IPS-18a (cell line): ENCODE measurements at regions not wholly inside any gene's neighbourhood (a gene's known extent, or its start where the extent isn't known, plus 50 kb on each side); places are given as distances from the start of the nearest gene placed in this dataset.
"Not testable (repeated sequence)": the region's sequence is repeated elsewhere in the genome, so short reads cannot be mapped to it uniquely, and the experiment has no call there.

Source experiments
- H3K27ac ChIP-seq: one replicate; pipeline ENCODE4 v1.5.1; 2013; ENCODE audit warnings: low read length
- H3K27me3 ChIP-seq: one replicate; pipeline ENCODE4 v1.6.1; 2013; ENCODE audit warnings: mild to moderate bottlenecking, low read length; ENCODE audit not compliant: control insufficient read depth, insufficient read depth
- H3K36me3 ChIP-seq: one replicate; pipeline ENCODE4 v1.6.1; 2013; ENCODE audit warnings: low read depth, low read length; ENCODE audit not compliant: control insufficient read depth
- H3K4me1 ChIP-seq: one replicate; pipeline ENCODE4 v1.6.1; 2013; ENCODE audit warnings: low read depth, low read length; ENCODE audit not compliant: control insufficient read depth
- H3K4me3 ChIP-seq: one replicate; pipeline ENCODE4 v1.5.1; 2013; ENCODE audit warnings: low read length
- H3K9ac ChIP-seq: one replicate; pipeline ENCODE4 v1.6.1; 2013; ENCODE audit warnings: mild to moderate bottlenecking, low read length, moderate library complexity
- H3K9me3 ChIP-seq: one replicate; pipeline ENCODE4 v1.6.1; 2013; ENCODE audit warnings: low read depth, low read length; ENCODE audit not compliant: control insufficient read depth

- H3K36me3 ChIP-seq: no peaks in the 10 kb centered on the region
- no peaks in the 10 kb centered on the region for H3K4me1 ChIP-seq
- no peak overlapping the region for H3K27ac ChIP-seq
- H3K9me3 ChIP-seq: no peaks in the 10 kb centered on the region
- no peak overlapping the region for H3K4me3 ChIP-seq
- no peaks in the 10 kb centered on the region for H3K27me3 ChIP-seq
- H3K9ac ChIP-seq: no peak overlapping the region
These were observed 1907.5 kb upstream of the CDH9 start for GRCh38 chr5:28945859-28946258.

DNA sequence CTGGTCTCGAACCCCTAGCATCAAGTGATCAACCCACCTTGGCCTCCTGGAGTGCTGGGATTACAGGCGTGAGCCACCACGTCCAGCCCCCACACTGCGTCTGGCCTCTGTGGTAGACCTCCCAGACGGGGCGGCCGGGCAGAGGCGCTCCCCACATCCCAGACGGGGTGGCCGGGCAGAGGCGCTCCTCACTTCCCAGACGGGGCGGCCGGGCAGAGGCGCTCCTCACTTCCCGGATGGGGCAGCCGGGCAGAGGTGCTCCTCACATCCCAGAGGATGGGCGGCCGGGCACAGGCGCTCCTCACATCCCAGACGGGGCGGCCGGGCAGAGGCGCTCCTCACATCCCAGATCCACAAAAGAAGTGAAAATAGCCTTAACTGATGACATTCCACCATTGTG lies 1891.0 kb upstream of the CDH9 start:
- not testable (repeated sequence) for H3K9ac ChIP-seq, H3K36me3 ChIP-seq, H3K27ac ChIP-seq, H3K9me3 ChIP-seq, H3K4me3 ChIP-seq, H3K27me3 ChIP-seq, H3K4me1 ChIP-seq

DNA sequence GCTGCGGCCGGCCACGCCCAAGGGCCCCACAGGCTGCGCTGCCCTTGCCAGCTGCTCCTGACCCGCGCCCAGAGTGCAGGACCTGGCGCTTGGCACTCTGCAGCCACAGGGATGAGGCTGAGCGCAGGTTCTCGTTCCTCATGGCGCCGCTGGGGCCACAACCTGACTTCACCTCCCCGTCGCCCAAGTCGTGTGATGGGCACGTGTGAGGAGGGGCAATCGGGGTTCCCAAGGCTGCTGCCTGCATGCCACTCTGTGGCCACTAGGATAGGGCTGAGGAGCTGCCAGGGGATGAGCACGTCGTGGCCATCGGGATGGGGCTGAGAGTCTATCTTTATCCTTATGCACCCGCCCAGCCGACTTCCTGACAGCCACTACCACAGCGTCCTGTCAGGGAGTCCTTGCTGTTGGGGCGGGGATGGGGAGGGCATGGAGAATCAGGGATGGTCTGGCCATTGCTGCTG lies 1890.0 kb upstream of the CDH9 start:
- not testable (repeated sequence) for H3K27ac ChIP-seq, H3K9ac ChIP-seq, H3K9me3 ChIP-seq, H3K27me3 ChIP-seq, H3K4me1 ChIP-seq, H3K4me3 ChIP-seq, H3K36me3 ChIP-seq

- H3K4me1 ChIP-seq: no peaks in the 10 kb centered on the region
- no peaks in the 10 kb centered on the region for H3K27me3 ChIP-seq
- H3K4me3 ChIP-seq: no peak overlapping the region
- H3K9ac ChIP-seq: no peak overlapping the region
- no peaks in the 10 kb centered on the region for H3K9me3 ChIP-seq
- H3K36me3 ChIP-seq: no peaks in the 10 kb centered on the region
- no peak overlapping the region for H3K27ac ChIP-seq
These were observed 1889.4 kb upstream of the CDH9 start for GRCh38 chr5:28927559-28928326.

- no peak overlapping the region for H3K27ac ChIP-seq
- H3K9me3 ChIP-seq: no peaks in the 10 kb centered on the region
- no peak overlapping the region for H3K9ac ChIP-seq
- no peaks in the 10 kb centered on the region for H3K27me3 ChIP-seq
- H3K4me3 ChIP-seq: no peak overlapping the region
- no peaks in the 10 kb centered on the region for H3K4me1 ChIP-seq
- H3K36me3 ChIP-seq: no peaks in the 10 kb centered on the region
These were observed 1888.0 kb upstream of the CDH9 start for GRCh38 chr5:28926422-28926821.

DNA sequence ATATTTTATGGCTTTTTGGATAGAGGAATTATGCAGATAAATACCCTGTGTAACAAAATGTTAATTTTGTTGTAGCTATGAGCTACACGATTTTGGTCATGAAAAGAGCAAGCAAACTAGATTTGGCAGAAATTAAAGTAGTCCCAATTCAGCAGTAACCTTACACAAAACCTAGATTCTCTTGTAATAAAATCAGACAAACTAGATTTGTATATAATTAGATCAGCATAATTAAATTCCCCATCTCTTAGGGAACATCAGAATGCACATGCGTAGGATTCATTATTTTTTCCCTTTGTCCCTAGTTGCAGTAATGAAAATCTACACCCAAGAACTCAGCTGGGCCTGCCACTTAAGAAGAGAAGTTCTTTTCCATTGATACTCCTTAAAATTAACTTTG lies 1879.2 kb upstream of the CDH9 start:
- Histone ChIP-seq H3K4me3 (no peak overlapping the region), H3K4me1 (peaks cover 3% of the 10 kb centered on the region), H3K9ac (no peak overlapping the region), H3K36me3 (no peaks in the 10 kb centered on the region), H3K27me3 (no peaks in the 10 kb centered on the region), H3K27ac (no peak overlapping the region), H3K9me3 (no peaks in the 10 kb centered on the region)

DNA sequence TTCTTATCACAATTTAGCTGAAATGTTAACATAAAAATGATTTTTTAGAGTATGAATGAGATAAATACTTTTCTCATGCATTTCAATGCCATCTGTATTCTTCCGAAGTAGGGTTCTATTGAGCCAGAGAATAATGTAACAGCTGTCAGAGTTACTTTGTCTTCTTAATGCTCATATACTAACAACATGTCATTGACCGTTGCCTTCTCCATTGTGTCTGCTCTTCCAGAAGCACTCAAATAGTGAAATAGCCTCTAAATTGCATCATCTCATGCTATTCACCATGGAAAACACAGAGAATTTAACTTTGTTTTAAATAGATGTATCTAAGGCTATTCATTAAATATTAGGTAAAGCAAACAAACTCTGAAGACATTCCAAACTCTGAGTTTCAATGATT lies 1875.9 kb upstream of the CDH9 start:
- H3K27ac ChIP-seq: no peak overlapping the region
- no peaks in the 10 kb centered on the region for H3K9me3 ChIP-seq
- no peaks in the 10 kb centered on the region for H3K36me3 ChIP-seq
- H3K4me1 ChIP-seq: peaks cover 3% of the 10 kb centered on the region
- H3K9ac ChIP-seq: no peak overlapping the region
- no peaks in the 10 kb centered on the region for H3K27me3 ChIP-seq
- H3K4me3 ChIP-seq: no peak overlapping the region

- H3K4me1 ChIP-seq: no peaks in the 10 kb centered on the region
- H3K9me3 ChIP-seq: no peaks in the 10 kb centered on the region
These were observed 1865.3 kb upstream of the CDH9 start for GRCh38 chr5:28903643-28904042.

DNA sequence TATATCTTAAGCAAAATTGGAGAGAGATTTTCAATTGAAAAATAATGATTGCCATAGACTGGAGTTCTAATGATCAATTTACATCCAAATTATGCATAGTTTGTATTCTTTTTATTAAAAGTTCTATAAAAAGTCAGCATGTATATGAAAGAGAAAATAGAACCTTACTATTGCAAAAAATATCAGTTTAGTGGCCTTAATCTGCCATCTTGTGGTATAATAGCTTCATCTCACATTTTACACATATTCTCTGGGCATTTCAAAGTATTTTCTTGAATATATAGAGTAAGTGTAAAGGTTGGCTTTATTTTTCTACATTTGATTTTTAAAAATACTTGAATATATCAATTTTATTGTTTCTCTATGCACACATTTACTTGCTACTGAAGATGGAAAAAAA lies 1858.6 kb upstream of the CDH9 start:
- no peaks in the 10 kb centered on the region for H3K36me3 ChIP-seq
- H3K9ac ChIP-seq: no peak overlapping the region
- H3K4me1 ChIP-seq: no peaks in the 10 kb centered on the region
- H3K27me3 ChIP-seq: no peaks in the 10 kb centered on the region
- no peak overlapping the region for H3K27ac ChIP-seq
- H3K4me3 ChIP-seq: no peak overlapping the region
- H3K9me3 ChIP-seq: no peaks in the 10 kb centered on the region

More at GRCh38 chr5:28903643-28904042, 1865.3 kb upstream of the CDH9 start:
- H3K36me3 ChIP-seq: no peaks in the 10 kb centered on the region
- H3K9ac ChIP-seq: no peak overlapping the region
- H3K27ac ChIP-seq: no peak overlapping the region
- H3K4me3 ChIP-seq: no peak overlapping the region
- no peaks in the 10 kb centered on the region for H3K27me3 ChIP-seq

DNA sequence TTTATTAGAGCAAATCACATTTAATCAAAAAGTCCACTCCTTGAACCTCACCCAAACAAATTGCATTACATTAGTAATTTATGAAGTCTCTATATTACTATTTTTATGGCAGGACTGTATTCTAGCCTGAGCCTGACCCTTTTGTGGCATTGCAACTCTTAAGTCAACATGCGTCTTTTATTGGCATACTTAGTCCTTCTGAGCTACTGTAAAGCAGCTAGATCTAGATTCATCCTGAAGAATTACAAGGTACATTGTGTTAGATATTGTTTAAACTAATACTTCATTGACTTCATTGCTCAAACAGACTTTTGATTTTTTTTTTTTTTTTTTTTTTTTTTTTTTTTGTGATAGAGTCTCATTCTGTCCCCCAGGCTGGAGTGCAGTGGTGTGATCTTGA lies 1842.5 kb upstream of the CDH9 start:
- no peaks in the 10 kb centered on the region for H3K27me3 ChIP-seq
- no peaks in the 10 kb centered on the region for H3K4me1 ChIP-seq
- no peaks in the 10 kb centered on the region for H3K9me3 ChIP-seq
- no peak overlapping the region for H3K9ac ChIP-seq
- H3K36me3 ChIP-seq: no peaks in the 10 kb centered on the region
- no peak overlapping the region for H3K4me3 ChIP-seq
- no peak overlapping the region for H3K27ac ChIP-seq

GRCh38 chr5:28877050-28877449 lies 1838.7 kb upstream of the CDH9 start:
- no peaks in the 10 kb centered on the region for H3K9me3 ChIP-seq
- H3K27ac ChIP-seq: no peak overlapping the region
- H3K4me3 ChIP-seq: no peak overlapping the region
- H3K9ac ChIP-seq: no peak overlapping the region
- no peaks in the 10 kb centered on the region for H3K4me1 ChIP-seq
- no peaks in the 10 kb centered on the region for H3K36me3 ChIP-seq
- H3K27me3 ChIP-seq: no peaks in the 10 kb centered on the region

- Histone ChIP-seq H3K4me3 (no peak overlapping the region), H3K36me3 (no peaks in the 10 kb centered on the region), H3K9me3 (no peaks in the 10 kb centered on the region), H3K27ac (no peak overlapping the region), H3K9ac (no peak overlapping the region), H3K4me1 (no peaks in the 10 kb centered on the region), H3K27me3 (no peaks in the 10 kb centered on the region)
These were observed 1825.6 kb upstream of the CDH9 start for GRCh38 chr5:28864006-28864405.
